IMR-90 (cell line): ENCODE measurements at regions not wholly inside any gene's neighbourhood (a gene's known extent, or its start where the extent isn't known, plus 50 kb on each side); places are given as distances from the start of the nearest gene placed in this dataset.

Source experiments
- ATAC-seq: fragments of 200-7000 bp; cut with Tn5 transposase; 2 replicates; pipeline ENCODE4 v1.9.1; 2020; ENCODE audit warnings: low read depth, mild to moderate bottlenecking, moderate library complexity
- BruUV-seq: library from RNA; stranded (reverse); fragments of 400-500 nt; replicated peaks from 2 replicates; lab custom pipeline; 2021; lab: Mats Ljungman, UMichigan
- CTCF ChIA-PET: fragments of 300-600 bp; formaldehyde crosslinking; extraction: SDS; loops from one replicate; lab custom pipeline; 2021; ENCODE audit warnings: antibody characterized with exemption; lab: Yijun Ruan, JAX
- POLR2A ChIA-PET: fragments of 300-600 bp; sonication (Branson Sonifier 250); formaldehyde crosslinking; loops from one replicate; lab custom pipeline; 2022; ENCODE audit warnings: antibody characterized with exemption; ENCODE audit not compliant: unreplicated experiment; lab: Charles Lee
- DNase-seq: peaks from one replicate; pipeline ENCODE4 v3.0.0; 2013
- H2AFZ ChIP-seq: replicated peaks from 2 replicates; pipeline ENCODE3; 2013; ENCODE audit warnings: low read length, mild to moderate bottlenecking; ENCODE audit not compliant: poor library complexity
- H2AK5ac ChIP-seq: 2 replicates; pipeline ENCODE4 v1.6.1; 2013; ENCODE audit warnings: low read depth, low read length, inconsistent platforms
- H2AK9ac ChIP-seq: replicated peaks from 2 replicates; pipeline ENCODE3; 2013; ENCODE audit warnings: mild to moderate bottlenecking, low read depth, low read length, moderate library complexity; ENCODE audit not compliant: poor library complexity
- H2BK120ac ChIP-seq: 2 replicates; pipeline ENCODE4 v1.6.1; 2013; ENCODE audit warnings: low read depth, low read length, inconsistent platforms
- H2BK15ac ChIP-seq: 3 replicates; pipeline ENCODE4 v1.6.1; 2013; ENCODE audit warnings: low read depth, low read length, inconsistent platforms
- H2BK20ac ChIP-seq: 2 replicates; pipeline ENCODE4 v1.6.1; 2013; ENCODE audit warnings: low read depth, mild to moderate bottlenecking, inconsistent platforms, low read length, moderate library complexity
- H2BK5ac ChIP-seq: 2 replicates; pipeline ENCODE4 v1.6.1; 2013; ENCODE audit warnings: mild to moderate bottlenecking, low read depth, low read length, inconsistent platforms; ENCODE audit not compliant: poor library complexity, severe bottlenecking
- H3K14ac ChIP-seq: replicated peaks from 2 replicates; pipeline ENCODE4 v1.6.1; 2013; ENCODE audit warnings: low read depth, low read length, inconsistent platforms
- H3K18ac ChIP-seq: 2 replicates; pipeline ENCODE4 v1.6.1; 2013; ENCODE audit warnings: low read depth, low read length, control low read depth
- H3K23ac ChIP-seq: 2 replicates; pipeline ENCODE4 v1.6.1; 2013; ENCODE audit warnings: low read depth, low read length, inconsistent platforms
- H3K27ac ChIP-seq: 2 replicates; pipeline ENCODE4 v1.5.1; 2013; ENCODE audit warnings: mild to moderate bottlenecking, control low read depth, low read length; ENCODE audit not compliant: insufficient read depth
- H3K27me3 ChIP-seq: 2 replicates; pipeline ENCODE4 v1.6.1; 2013; ENCODE audit warnings: low read length; ENCODE audit not compliant: control insufficient read depth, insufficient read depth
- H3K36me3 ChIP-seq: 2 replicates; pipeline ENCODE4 v1.6.1; 2013; ENCODE audit warnings: low read length, mixed read lengths; ENCODE audit not compliant: control insufficient read depth, insufficient read depth
- H3K4ac ChIP-seq: 2 replicates; pipeline ENCODE4 v1.6.1; 2013; ENCODE audit warnings: low read depth, low read length, inconsistent platforms
- H3K4me1 ChIP-seq: 2 replicates; pipeline ENCODE4 v1.6.1; 2013; ENCODE audit warnings: low read length, mixed read lengths; ENCODE audit not compliant: control insufficient read depth, insufficient read depth
- H3K4me2 ChIP-seq: 2 replicates; pipeline ENCODE4 v1.6.1; 2013; ENCODE audit warnings: low read depth, mild to moderate bottlenecking, control low read depth, low read length, moderate library complexity
- H3K4me3 ChIP-seq: 2 replicates; pipeline ENCODE4 v1.5.1; 2013; ENCODE audit warnings: low read depth, mild to moderate bottlenecking, control low read depth, low read length, moderate library complexity; ENCODE audit not compliant: insufficient read depth
- H3K56ac ChIP-seq: 2 replicates; pipeline ENCODE4 v1.6.1; 2013; ENCODE audit warnings: low read length, inconsistent platforms; ENCODE audit not compliant: insufficient read depth; ENCODE audit errors: extremely low read depth
- H3K79me1 ChIP-seq, 2 experiments: 2 replicates each; pipeline ENCODE4 v1.6.1; 2013; ENCODE audit warnings: low read length in 2 of 2, inconsistent platforms in 1 of 2, low read depth in 1 of 2
- H3K9ac ChIP-seq: 2 replicates; pipeline ENCODE4 v1.6.1; 2013; ENCODE audit warnings: low read depth, low read length, control low read depth
- H3K9me1 ChIP-seq: 2 replicates; pipeline ENCODE4 v1.6.1; 2013; ENCODE audit warnings: low read length, inconsistent platforms; ENCODE audit not compliant: insufficient read depth
- H3K9me3 ChIP-seq: 2 replicates; pipeline ENCODE4 v1.6.1; 2013; ENCODE audit warnings: low read length; ENCODE audit not compliant: control insufficient read depth, insufficient read depth
- H4K20me1 ChIP-seq: 2 replicates; pipeline ENCODE4 v1.6.1; 2013; ENCODE audit warnings: low read length, inconsistent platforms; ENCODE audit not compliant: insufficient read depth
- H4K5ac ChIP-seq: 2 replicates; pipeline ENCODE4 v1.6.1; 2013; ENCODE audit warnings: mild to moderate bottlenecking, low read depth, low read length, control low read depth
- H4K8ac ChIP-seq, 2 experiments: 2 replicates each; pipeline ENCODE4 v1.6.1; 2013; ENCODE audit warnings: low read depth in 2 of 2, low read length in 2 of 2, control low read depth in 1 of 2, inconsistent platforms in 1 of 2
- H4K91ac ChIP-seq: 2 replicates; pipeline ENCODE4 v1.6.1; 2013; ENCODE audit warnings: low read depth, low read length, inconsistent platforms; ENCODE audit not compliant: insufficient read depth
- BHLHE40 ChIP-seq: fragments of 150-350 bp; IDR thresholded peaks from 2 replicates; pipeline ENCODE4 v1.6.1; 2016; ENCODE audit warnings: mild to moderate bottlenecking, low read depth, low read length
- CEBPB ChIP-seq: IDR thresholded peaks from 2 replicates; pipeline ENCODE4 v1.6.1; 2012; ENCODE audit warnings: low read depth, low read length, improper control_type of control experiment
- CHD1 ChIP-seq: IDR thresholded peaks from 2 replicates; pipeline ENCODE4 v1.6.1; 2012; ENCODE audit warnings: low read depth, low read length, improper control_type of control experiment
- CTCF ChIP-seq: conservative IDR thresholded peaks from 2 replicates; pipeline ENCODE4 v1.5.1; 2012; ENCODE audit warnings: mild to moderate bottlenecking, low read depth, low read length, improper control_type of control experiment
- FOS ChIP-seq: fragments of 150-350 bp; IDR thresholded peaks from 2 replicates; pipeline ENCODE4 v1.6.1; 2016; ENCODE audit warnings: low read depth, low read length
- MAFK ChIP-seq: IDR thresholded peaks from 2 replicates; pipeline ENCODE4 v1.6.1; 2012; ENCODE audit warnings: low read depth, low read length, improper control_type of control experiment
- MAZ ChIP-seq: IDR thresholded peaks from 2 replicates; pipeline ENCODE4 v1.6.1; 2012; ENCODE audit warnings: low read depth, mild to moderate bottlenecking, low read length, improper control_type of control experiment, moderate library complexity, borderline replicate concordance
- MXI1 ChIP-seq: IDR thresholded peaks from 2 replicates; pipeline ENCODE4 v1.6.1; 2012; ENCODE audit warnings: low read depth, mild to moderate bottlenecking, low read length, moderate library complexity, borderline replicate concordance
- NFE2L2 ChIP-seq: fragments of 150-350 bp; IDR thresholded peaks from 2 replicates; pipeline ENCODE4 v1.6.1; 2016; ENCODE audit warnings: low read depth, mild to moderate bottlenecking, low read length
- POLR2A ChIP-seq: IDR thresholded peaks from 2 replicates; pipeline ENCODE4 v1.6.1; 2012; ENCODE audit warnings: mild to moderate bottlenecking, low read depth, low read length
- RCOR1 ChIP-seq: IDR thresholded peaks from 2 replicates; pipeline ENCODE4 v1.6.1; 2012; ENCODE audit warnings: mild to moderate bottlenecking, low read length, improper control_type of control experiment; ENCODE audit not compliant: insufficient replicate concordance
- RFX5 ChIP-seq: IDR thresholded peaks from 2 replicates; pipeline ENCODE4 v1.8.0; 2012; ENCODE audit warnings: low read depth, mild to moderate bottlenecking, low read length, moderate library complexity
- SMC3 ChIP-seq: fragments of 150-350 bp; IDR thresholded peaks from 2 replicates; pipeline ENCODE4 v1.6.1; 2016; ENCODE audit warnings: low read depth, mild to moderate bottlenecking, antibody characterized with exemption, low read length, moderate library complexity
- WGBS, 2 experiments: methylation state at CpG; one replicate each; pipeline versions ENCODE4 v1.1.5 to v1.1.7; 2013; ENCODE audit warnings: missing lambda C conversion rate in 2 of 2; ENCODE audit not compliant: insufficient read length in 1 of 2; ENCODE audit errors: extremely low coverage in 2 of 2; 5-methylcytosine and 5-hydroxymethylcytosine counted together
- dilution Hi-C: fragments of 300-500 bp; cut with HindIII; formaldehyde crosslinking; loops from one replicate; pipeline ENCODE4 v1.14.3; 2018; ENCODE audit warnings: low sequenced_read_pairs; ENCODE audit not compliant: unreplicated experiment
- in situ Hi-C: fragments of 300-500 bp; cut with MboI; formaldehyde crosslinking; loops from 3 replicates; pipeline ENCODE4 v1.14.3; 2019; ENCODE audit warnings: low sequenced_read_pairs, inconsistent platforms, mixed read lengths
- intact Hi-C: fragments of 100-400 bp; cut with micrococcal nuclease; formaldehyde crosslinking; loops from 2 replicates; pipeline ENCODE4 v1.10.0; 2022
- TF ChIP-seq, protein P1 (sequence below): fragments of 150-350 bp; IDR thresholded peaks from 2 replicates; pipeline ENCODE4 v1.6.1; 2017; ENCODE audit warnings: mild to moderate bottlenecking, antibody characterized with exemption, low read length, low read depth

- Histone ChIP-seq H3K27ac (no peak overlapping the region), H2BK5ac (no peak overlapping the region), H3K4me3 (no peak overlapping the region), H2BK20ac (no peak overlapping the region), H3K9me1 (no peaks in the 10 kb centered on the region), H3K23ac (no peak overlapping the region), H3K4me2 (no peak overlapping the region), H2AFZ (no peak overlapping the region), H3K18ac (no peak overlapping the region), H2AK5ac (no peak overlapping the region), H3K36me3 (no peaks in the 10 kb centered on the region), H4K20me1 (no peaks in the 10 kb centered on the region), H3K56ac (no peak overlapping the region), H4K5ac (no peak overlapping the region), H4K91ac (no peak overlapping the region), H3K4ac (no peak overlapping the region), H3K9me3 (no peaks in the 10 kb centered on the region), H4K8ac (no peak overlapping the region), H3K4me1 (no peaks in the 10 kb centered on the region), H3K27me3 (peaks cover 30% of the 10 kb centered on the region), H3K9ac (no peak overlapping the region), H2AK9ac (no peak overlapping the region), H2BK120ac (no peak overlapping the region), H3K79me1 (no peaks in the 10 kb centered on the region), H3K14ac (no peak overlapping the region), H2BK15ac (no peak overlapping the region)
- DNase-seq, result no peak
- dilution Hi-C loops, result no loop called here
- ChIA-PET CTCF (no interaction called here), POLR2A (no interaction called here)
- in situ Hi-C loops, result no loop called here
- BruUV-seq, result no TSS peak
- ATAC-seq, result no peak
- intact Hi-C loops, result no loop called here
- TF ChIP-seq POLR2A (no peak), CEBPB (no peak), RFX5 (no peak), BHLHE40 (no peak), MAZ (no peak), FOS (no peak), RCOR1 (no peak), CTCF (no peak), SMC3 (no peak), NFE2L2 (no peak), CHD1 (no peak), MAFK (no peak), MXI1 (no peak)
- TF ChIP-seq, protein P1, sequence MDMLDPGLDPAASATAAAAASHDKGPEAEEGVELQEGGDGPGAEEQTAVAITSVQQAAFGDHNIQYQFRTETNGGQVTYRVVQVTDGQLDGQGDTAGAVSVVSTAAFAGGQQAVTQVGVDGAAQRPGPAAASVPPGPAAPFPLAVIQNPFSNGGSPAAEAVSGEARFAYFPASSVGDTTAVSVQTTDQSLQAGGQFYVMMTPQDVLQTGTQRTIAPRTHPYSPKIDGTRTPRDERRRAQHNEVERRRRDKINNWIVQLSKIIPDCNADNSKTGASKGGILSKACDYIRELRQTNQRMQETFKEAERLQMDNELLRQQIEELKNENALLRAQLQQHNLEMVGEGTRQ, result no peak
- WGBS, 2 experiments, result 24% methylated on average over 2 of the region's 3 CpGs; no CpG with 5 or more reads in 1 of the 2 experiments
Measured at GRCh38 chr3:127097481-127097880, 95.5 kb upstream of the PRR23E start.
